SK-N-SH treated with all-trans-retinoic acid at 6 μM for 48 hours (cell line): ENCODE measurements at regions not wholly inside any gene's neighbourhood (a gene's known extent, or its start where the extent isn't known, plus 50 kb on each side); places are given as distances from the start of the nearest gene placed in this dataset.

ENCODE experiments used
- BACH2 ChIP-seq: fragments of 250-450 bp; sonication (Bioruptor Pico); IDR thresholded peaks from 2 replicates; pipeline ENCODE4 v1.9.0; 2021; ENCODE audit warnings: mild to moderate bottlenecking, borderline replicate concordance
- GLIS3 ChIP-seq: fragments of 250-450 bp; sonication (Bioruptor Pico); IDR thresholded peaks from 2 replicates; pipeline ENCODE4 v1.5.0; 2020; ENCODE audit warnings: mild to moderate bottlenecking, moderate library complexity
- ISL1 ChIP-seq: fragments of 250-450 bp; sonication (Bioruptor Pico); IDR thresholded peaks from 2 replicates; pipeline ENCODE4 v2.1.2; 2022; ENCODE audit warnings: mild to moderate bottlenecking, moderate library complexity
- PPARA ChIP-seq: fragments of 250-450 bp; sonication (Bioruptor Pico); IDR thresholded peaks from 2 replicates; pipeline ENCODE4 v1.5.0; 2020; ENCODE audit warnings: mild to moderate bottlenecking, borderline replicate concordance
- SNAI2 ChIP-seq: fragments of 250-450 bp; sonication (Bioruptor Pico); IDR thresholded peaks from 2 replicates; pipeline ENCODE4 v1.5.0; 2020; ENCODE audit warnings: mild to moderate bottlenecking, moderate library complexity
- ZC3H10 ChIP-seq: fragments of 250-450 bp; sonication (Bioruptor Pico); IDR thresholded peaks from 2 replicates; pipeline ENCODE4 v1.5.1; 2021; ENCODE audit warnings: mild to moderate bottlenecking, moderate library complexity
- ZFP3 ChIP-seq: fragments of 250-450 bp; sonication (Bioruptor Pico); IDR thresholded peaks from 2 replicates; pipeline ENCODE4 v1.5.0; 2020; ENCODE audit warnings: mild to moderate bottlenecking, moderate library complexity
- ZFP30 ChIP-seq: fragments of 450-650 bp; formaldehyde crosslinking; IDR thresholded peaks from 2 replicates; pipeline ENCODE4 v1.5.0; 2022; ENCODE audit warnings: mild to moderate bottlenecking, moderate library complexity
- ZNF565 ChIP-seq: fragments of 450-650 bp; formaldehyde crosslinking; conservative IDR thresholded peaks from 2 replicates; pipeline ENCODE4 v1.5.0; 2020; ENCODE audit warnings: low read depth, mild to moderate bottlenecking, moderate library complexity
- ZNF8 ChIP-seq: fragments of 450-650 bp; formaldehyde crosslinking; IDR thresholded peaks from 2 replicates; pipeline ENCODE4 v1.5.0; 2020; ENCODE audit warnings: mild to moderate bottlenecking, moderate library complexity
- TF ChIP-seq, protein P1 (sequence below): fragments of 250-450 bp; sonication (Bioruptor Pico); IDR thresholded peaks from 2 replicates; pipeline ENCODE4 v1.5.1; 2021; ENCODE audit warnings: mild to moderate bottlenecking, moderate library complexity
- TF ChIP-seq, protein P2 (sequence below): fragments of 250-450 bp; sonication (Bioruptor Pico); IDR thresholded peaks from 2 replicates; pipeline ENCODE4 v1.5.1; 2020; ENCODE audit warnings: low read depth, mild to moderate bottlenecking, moderate library complexity
- TF ChIP-seq, protein P3 (sequence below): fragments of 250-450 bp; sonication (Bioruptor Pico); IDR thresholded peaks from 2 replicates; pipeline ENCODE4 v1.8.0; 2021; ENCODE audit warnings: low read depth, mild to moderate bottlenecking, moderate library complexity, borderline replicate concordance

DNA sequence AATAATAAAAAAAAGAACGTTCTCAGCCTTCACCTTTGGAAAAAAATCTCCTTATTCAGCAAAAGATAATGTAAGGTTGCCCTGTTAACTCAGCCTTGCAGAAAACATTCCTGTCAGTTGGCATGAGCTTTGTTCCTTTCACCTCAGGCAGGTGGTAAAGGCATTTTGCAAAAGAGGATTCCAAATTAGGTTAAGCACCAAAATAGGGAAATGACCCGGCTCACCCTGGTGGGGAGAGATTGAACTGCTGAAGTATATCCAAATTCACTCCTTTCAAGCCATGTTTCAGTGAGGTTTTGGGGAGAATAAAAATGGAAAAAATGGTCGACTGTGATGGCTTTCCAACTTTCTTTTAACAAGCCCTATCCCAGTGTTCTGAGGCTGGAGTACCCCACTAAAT lies 1988.8 kb upstream of the PIK3C3 start:
- TF ChIP-seq ZNF8 (CRISPR knock-in tag): no peak
- no peak for TF ChIP-seq ZFP30 (CRISPR knock-in tag)
- no peak for TF ChIP-seq SNAI2 (CRISPR knock-in tag)
- no peak for TF ChIP-seq ZNF565 (CRISPR knock-in tag)
- TF ChIP-seq PPARA (CRISPR knock-in tag): no peak
- TF ChIP-seq ZFP3 (CRISPR knock-in tag): no peak
- TF ChIP-seq ZC3H10 (CRISPR knock-in tag): no peak
- TF ChIP-seq, protein P1, sequence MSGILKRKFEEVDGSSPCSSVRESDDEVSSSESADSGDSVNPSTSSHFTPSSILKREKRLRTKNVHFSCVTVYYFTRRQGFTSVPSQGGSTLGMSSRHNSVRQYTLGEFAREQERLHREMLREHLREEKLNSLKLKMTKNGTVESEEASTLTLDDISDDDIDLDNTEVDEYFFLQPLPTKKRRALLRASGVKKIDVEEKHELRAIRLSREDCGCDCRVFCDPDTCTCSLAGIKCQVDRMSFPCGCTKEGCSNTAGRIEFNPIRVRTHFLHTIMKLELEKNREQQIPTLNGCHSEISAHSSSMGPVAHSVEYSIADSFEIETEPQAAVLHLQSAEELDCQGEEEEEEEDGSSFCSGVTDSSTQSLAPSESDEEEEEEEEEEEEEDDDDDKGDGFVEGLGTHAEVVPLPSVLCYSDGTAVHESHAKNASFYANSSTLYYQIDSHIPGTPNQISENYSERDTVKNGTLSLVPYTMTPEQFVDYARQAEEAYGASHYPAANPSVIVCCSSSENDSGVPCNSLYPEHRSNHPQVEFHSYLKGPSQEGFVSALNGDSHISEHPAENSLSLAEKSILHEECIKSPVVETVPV (CRISPR knock-in tag): no peak
- TF ChIP-seq, protein P2, sequence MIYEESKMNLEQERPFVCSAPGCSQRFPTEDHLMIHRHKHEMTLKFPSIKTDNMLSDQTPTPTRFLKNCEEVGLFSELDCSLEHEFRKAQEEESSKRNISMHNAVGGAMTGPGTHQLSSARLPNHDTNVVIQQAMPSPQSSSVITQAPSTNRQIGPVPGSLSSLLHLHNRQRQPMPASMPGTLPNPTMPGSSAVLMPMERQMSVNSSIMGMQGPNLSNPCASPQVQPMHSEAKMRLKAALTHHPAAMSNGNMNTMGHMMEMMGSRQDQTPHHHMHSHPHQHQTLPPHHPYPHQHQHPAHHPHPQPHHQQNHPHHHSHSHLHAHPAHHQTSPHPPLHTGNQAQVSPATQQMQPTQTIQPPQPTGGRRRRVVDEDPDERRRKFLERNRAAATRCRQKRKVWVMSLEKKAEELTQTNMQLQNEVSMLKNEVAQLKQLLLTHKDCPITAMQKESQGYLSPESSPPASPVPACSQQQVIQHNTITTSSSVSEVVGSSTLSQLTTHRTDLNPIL (CRISPR knock-in tag): no peak
- no peak for TF ChIP-seq GLIS3 (CRISPR knock-in tag)
- TF ChIP-seq ISL1 (CRISPR knock-in tag): no peak
- TF ChIP-seq, protein P3, sequence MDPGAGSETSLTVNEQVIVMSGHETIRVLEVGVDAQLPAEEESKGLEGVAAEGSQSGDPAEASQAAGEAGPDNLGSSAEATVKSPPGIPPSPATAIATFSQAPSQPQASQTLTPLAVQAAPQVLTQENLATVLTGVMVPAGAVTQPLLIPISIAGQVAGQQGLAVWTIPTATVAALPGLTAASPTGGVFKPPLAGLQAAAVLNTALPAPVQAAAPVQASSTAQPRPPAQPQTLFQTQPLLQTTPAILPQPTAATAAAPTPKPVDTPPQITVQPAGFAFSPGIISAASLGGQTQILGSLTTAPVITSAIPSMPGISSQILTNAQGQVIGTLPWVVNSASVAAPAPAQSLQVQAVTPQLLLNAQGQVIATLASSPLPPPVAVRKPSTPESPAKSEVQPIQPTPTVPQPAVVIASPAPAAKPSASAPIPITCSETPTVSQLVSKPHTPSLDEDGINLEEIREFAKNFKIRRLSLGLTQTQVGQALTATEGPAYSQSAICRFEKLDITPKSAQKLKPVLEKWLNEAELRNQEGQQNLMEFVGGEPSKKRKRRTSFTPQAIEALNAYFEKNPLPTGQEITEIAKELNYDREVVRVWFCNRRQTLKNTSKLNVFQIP (CRISPR knock-in tag): no peak
- TF ChIP-seq BACH2 (CRISPR knock-in tag): no peak
